GM12865 (cell line): ENCODE measurements at regions not wholly inside any gene's neighbourhood (a gene's known extent, or its start where the extent isn't known, plus 50 kb on each side); places are given as distances from the start of the nearest gene placed in this dataset.

Experiments used
- DNase-seq: peaks from one replicate; pipeline ENCODE4 v3.0.0; 2010; ENCODE audit warnings: low read depth
- H3K4me3 ChIP-seq: 2 replicates; pipeline ENCODE4 v1.5.1; 2011; ENCODE audit warnings: mild to moderate bottlenecking, low read depth, low read length, control low read depth
- TF ChIP-seq, protein P1 (sequence below): IDR thresholded peaks from 2 replicates; pipeline ENCODE4 v1.5.1; 2011; ENCODE audit warnings: low read length, control low read depth, low read depth, inconsistent platforms; ENCODE audit not compliant: insufficient read depth; ENCODE audit errors: missing control alignments

DNA sequence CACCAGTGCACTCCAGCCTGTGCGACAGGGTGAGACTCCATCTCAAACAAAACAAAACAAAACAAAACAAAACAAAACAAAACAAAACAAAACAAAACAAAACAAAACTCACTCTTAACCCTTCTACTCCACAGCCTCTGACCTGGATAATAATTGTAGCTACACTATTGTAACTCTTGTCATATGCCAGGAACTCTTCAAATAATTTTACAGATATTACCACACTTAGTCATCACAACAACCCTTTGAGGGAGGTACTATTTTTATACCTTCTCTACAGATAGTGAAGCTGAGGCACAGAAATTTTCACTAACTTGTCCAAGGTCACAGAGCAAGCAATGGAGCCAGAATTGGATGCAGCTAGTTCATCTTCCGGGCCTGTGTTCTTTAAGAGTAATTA is 547.8 kb downstream of the ADGRL2 start:
- no peak for DNase-seq
- H3K4me3 ChIP-seq, result no peak overlapping the region
- TF ChIP-seq, protein P1, sequence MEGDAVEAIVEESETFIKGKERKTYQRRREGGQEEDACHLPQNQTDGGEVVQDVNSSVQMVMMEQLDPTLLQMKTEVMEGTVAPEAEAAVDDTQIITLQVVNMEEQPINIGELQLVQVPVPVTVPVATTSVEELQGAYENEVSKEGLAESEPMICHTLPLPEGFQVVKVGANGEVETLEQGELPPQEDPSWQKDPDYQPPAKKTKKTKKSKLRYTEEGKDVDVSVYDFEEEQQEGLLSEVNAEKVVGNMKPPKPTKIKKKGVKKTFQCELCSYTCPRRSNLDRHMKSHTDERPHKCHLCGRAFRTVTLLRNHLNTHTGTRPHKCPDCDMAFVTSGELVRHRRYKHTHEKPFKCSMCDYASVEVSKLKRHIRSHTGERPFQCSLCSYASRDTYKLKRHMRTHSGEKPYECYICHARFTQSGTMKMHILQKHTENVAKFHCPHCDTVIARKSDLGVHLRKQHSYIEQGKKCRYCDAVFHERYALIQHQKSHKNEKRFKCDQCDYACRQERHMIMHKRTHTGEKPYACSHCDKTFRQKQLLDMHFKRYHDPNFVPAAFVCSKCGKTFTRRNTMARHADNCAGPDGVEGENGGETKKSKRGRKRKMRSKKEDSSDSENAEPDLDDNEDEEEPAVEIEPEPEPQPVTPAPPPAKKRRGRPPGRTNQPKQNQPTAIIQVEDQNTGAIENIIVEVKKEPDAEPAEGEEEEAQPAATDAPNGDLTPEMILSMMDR, result no peak

- TF ChIP-seq, protein P1, result no peak
- no peak for DNase-seq
Observed at GRCh38 chr1:82346141-82346540, 545.4 kb downstream of the ADGRL2 start.

GRCh38 chr1:82343381-82343780 is 542.6 kb downstream of the ADGRL2 start:
- H3K4me3 ChIP-seq, result no peak overlapping the region
- DNase-seq, result no peak
- TF ChIP-seq, protein P1, result no peak

More at GRCh38 chr1:82346141-82346540, 545.4 kb downstream of the ADGRL2 start:
- no peak overlapping the region for H3K4me3 ChIP-seq

DNA sequence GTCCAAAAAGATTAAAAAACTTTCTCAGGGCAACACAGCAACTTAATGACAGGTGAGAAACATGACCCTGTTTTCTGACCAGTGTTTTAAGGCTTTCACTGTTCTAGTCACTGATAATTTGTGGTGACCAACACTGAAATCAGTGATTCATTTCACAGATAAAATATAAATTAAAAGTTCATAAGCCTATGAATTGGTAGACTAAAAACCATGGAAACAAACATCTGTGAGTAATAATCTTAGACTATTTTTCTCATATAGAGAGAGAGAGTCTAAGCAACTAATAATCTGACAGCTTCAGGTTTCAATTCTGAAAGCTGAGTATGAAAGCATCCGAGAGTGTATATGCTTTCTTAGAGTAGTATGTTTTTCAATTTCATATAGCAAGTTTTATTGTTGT is 536.9 kb downstream of the ADGRL2 start:
- DNase-seq, result peak; percentile 49
- H3K4me3 ChIP-seq, result no peak overlapping the region
- TF ChIP-seq, protein P1, result no peak

- TF ChIP-seq, protein P1, result no peak
- no peak overlapping the region for H3K4me3 ChIP-seq
- no peak for DNase-seq
Observed at GRCh38 chr1:82330330-82330729, 529.6 kb downstream of the ADGRL2 start.

GRCh38 chr1:82329226-82329625 is 528.5 kb downstream of the ADGRL2 start:
- no peak overlapping the region for H3K4me3 ChIP-seq
- TF ChIP-seq, protein P1, result no peak
- no peak for DNase-seq

DNA sequence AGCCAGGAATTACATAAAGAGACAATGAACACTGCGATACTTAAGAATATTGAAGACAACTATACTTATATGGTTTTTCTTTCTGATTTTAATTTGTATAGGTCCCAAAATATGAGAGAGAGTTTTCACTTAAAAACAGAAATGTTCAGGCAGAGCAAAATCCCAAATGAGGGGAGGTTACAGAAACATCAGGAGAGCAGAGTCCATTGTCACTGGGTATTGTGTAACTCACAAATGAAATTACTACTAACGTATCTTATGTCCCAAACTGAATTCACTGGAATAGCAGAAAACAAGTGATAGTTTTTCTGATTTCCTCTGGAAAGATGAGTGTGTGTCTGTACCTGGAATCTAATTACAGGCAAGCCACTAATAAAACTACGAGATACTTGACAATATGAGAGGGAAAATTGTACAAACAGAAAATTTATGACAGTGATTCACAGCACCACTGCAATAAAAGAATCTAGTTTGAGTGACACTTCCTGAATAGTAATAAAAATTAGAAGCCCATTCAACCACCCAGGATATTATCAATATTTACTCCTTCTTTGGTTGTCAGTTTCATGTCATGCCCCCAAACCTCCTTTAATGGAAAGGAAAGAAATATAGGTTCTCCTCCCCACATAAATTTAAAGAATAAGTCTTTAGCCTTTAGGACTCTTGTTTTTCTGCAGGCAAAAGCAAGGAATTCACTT is 522.6 kb downstream of the ADGRL2 start:
- DNase-seq, result no peak
- TF ChIP-seq, protein P1, result no peak
- H3K4me3 ChIP-seq, result no peak overlapping the region
